Transverse colon (tissue), 3 donors: ENCODE measurements at regions not wholly inside any gene's neighbourhood (a gene's known extent, or its start where the extent isn't known, plus 50 kb on each side); places are given as distances from the start of the nearest gene placed in this dataset.

ENCODE experiments used
- CTCF ChIP-seq, 5 experiments: fragments of 200-600 bp in 3 of 5; fragments of 450-650 bp in 2 of 5; sonication (generic) in 3 of 5; IDR thresholded peaks; 1 replicate in 2 of 5; 2 replicates in 3 of 5; pipeline ENCODE4 v1.5.1; 2016 to 2017; ENCODE audit warnings: antibody characterized with exemption in 5 of 5, inconsistent platforms in 3 of 5, mild to moderate bottlenecking in 2 of 5, moderate library complexity in 1 of 5
- POLR2A ChIP-seq: fragments of 450-650 bp; IDR thresholded peaks from one replicate; pipeline ENCODE4 v1.6.1; 2016; ENCODE audit warnings: antibody characterized with exemption, mild to moderate bottlenecking, moderate library complexity

DNA sequence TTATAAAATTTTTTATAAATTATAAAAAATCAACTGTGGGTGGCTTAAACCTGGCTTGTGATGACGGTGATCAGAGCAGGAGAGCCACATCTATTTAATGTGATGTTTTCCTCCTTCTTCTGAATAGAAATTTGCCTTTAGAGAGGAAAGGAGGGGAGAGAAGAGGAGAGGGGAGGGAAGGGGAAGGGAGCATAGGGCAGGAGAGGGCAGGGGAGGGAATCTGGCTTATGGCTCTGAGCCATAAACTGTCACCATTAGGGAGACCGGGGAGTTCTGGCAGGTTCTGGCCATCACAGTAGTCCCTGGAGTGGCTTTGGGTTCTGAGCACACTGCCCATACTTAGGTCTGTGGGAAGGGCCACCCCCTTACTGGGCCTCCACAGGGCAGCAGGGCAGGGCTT, 167.8 kb downstream of the ENGASE start:
- no peak for TF ChIP-seq POLR2A
- no peak for TF ChIP-seq CTCF (IDR thresholded peaks at IDR 0.05)
